Activated T-cell treated with anti-CD3 and anti-CD28 coated beads, Interleukin-2, amount 50 U/mL, for 48 hours (primary cell): ENCODE measurements at regions not wholly inside any gene's neighbourhood (a gene's known extent, or its start where the extent isn't known, plus 50 kb on each side); places are given as distances from the start of the nearest gene placed in this dataset.

ENCODE experiments used
- DNase-seq, 2 experiments: peaks; one replicate each; pipeline ENCODE4 v3.0.0-alpha.2; 2020

DNA sequence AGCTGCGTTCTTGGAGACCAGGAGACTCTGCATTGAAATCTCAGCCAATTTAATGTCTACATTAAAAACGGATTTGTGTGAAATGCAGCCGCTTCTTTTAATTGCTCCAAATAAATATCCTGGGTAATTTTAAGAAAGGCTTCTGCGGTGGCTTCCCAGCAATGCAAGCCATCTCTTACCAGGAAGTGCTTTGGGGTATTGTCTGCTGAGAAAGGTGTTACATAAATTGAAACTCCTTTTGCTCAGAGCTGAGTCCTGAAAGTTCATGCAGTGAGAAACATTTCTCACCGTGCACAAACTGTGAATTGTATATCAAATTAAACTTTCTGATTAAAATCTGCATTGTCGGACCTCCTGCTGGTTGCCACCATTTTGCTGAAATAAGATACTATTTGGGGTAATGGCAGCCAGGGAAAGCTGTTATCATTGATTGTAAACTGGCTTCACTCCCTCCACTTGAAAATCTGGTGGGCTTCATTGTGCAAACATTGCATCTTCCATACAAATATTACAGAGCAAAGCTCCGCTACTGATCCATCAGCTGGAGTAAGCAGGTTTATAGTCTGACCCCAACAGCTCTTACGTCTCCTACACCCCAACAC lies 59.5 kb downstream of the ZIC5 start:
- DNase-seq = no peak

DNA sequence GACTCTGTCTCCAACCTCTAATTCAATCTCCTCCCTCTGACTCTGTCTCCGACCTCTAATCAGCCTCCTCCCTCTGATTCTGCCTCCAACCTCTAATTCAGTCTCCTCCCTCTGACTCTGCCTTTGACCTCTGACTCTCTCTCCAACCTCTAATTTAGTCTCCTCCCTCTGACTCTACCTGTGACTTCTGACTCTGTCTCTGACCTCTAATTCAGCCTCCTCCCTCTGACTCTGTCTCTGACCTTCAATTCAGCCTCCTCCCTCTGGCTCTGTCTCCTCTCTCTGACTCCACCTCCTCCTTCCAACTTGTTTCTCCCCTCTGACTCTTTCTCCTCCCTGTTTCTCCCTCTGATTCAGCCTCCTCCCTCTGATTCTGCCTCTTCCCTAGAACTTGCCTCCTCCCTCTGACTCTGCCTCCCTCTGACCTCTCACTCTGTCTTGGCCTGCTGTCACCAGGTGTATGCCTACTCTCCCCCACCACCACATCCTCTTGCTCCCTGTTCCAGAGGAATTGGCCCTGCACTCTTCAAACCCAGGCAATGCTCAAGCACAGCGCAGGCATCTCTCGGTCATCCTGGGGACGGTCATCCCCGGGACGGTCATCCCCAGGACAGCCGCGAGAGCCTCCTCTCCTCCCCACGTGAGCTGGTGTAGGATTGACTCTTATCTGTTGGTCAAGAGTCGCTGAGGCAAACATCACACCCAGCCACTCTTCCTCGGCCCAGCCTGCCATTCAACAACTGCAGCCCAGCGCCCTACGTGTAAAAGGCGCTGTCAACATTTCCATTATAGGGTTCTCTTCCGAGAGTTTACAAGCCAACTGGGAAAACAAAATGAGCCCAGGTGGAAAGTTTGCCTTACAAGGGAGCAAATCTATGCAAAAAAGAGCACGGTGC lies 60.2 kb downstream of the ZIC5 start:
- no peak for DNase-seq

DNA sequence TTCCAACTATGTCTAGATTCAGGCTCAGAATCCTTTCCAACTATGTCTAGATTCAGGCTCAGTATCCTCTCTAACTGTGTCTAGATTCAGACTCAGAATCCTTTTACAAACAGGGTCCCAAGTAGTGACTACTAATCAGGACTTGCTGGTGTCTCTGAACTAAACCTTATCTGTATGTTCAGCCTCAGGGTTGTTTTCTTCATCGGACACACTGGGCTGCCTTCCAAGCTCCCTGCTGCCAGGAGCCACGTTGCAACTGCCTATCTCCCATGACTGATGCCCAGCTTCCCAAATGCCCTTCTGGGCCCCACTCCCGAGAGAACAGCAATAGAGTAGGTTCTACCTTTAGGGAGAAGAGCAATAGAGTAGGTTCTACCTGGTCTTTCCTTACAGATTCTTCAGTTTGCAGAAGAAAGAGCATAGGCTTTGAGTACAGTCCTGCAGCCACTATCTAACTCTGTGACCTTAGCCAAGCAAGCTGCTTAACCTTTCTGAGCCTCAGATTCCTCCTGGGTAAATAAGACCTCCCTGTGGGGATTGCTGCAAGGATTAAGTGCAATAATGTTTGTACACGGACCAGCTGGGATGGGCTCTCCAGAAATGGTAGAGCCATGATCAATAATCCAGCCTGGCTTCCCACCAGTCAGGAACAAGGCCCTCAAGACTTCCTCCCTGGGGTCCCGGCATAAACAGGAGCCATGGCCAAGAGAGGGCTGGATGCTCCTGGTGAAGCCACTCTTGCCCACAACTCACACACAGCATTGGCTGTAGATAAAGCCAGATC lies 61.5 kb downstream of the ZIC5 start:
- DNase-seq = no peak

DNA sequence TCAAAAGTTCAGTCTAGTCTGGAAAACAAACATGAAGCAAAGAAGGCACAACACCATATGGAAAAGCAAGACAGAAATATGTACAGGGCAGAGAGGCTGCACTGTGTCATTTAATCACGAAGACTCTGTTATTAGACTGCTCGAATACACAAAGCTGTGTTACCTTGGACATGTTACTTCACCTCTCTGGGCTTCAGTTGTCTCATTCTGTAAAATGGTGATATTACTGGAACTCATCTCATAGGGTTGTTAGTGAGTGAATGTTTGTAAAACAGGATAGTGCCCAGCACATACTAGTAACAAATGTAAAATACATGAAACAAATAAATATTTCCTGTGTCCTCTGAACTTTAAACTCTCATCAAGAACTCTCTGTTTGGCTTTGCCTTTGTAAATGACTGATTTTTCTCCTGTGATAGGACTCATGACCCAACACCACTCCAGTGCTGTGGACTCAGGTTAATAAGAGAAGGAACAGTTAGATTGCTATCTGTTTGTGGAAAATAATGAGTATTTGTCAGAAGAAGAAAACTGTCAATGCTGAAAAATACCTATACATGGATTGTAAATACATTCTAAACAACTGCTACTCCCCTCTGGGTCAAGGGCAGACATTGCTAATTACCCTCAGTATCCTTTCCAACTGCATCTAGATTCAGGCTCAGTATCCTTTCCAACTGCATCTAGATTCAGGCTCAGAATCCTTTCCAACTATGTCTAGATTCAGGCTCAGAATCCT lies 62.3 kb downstream of the ZIC5 start:
- no peak for DNase-seq

DNA sequence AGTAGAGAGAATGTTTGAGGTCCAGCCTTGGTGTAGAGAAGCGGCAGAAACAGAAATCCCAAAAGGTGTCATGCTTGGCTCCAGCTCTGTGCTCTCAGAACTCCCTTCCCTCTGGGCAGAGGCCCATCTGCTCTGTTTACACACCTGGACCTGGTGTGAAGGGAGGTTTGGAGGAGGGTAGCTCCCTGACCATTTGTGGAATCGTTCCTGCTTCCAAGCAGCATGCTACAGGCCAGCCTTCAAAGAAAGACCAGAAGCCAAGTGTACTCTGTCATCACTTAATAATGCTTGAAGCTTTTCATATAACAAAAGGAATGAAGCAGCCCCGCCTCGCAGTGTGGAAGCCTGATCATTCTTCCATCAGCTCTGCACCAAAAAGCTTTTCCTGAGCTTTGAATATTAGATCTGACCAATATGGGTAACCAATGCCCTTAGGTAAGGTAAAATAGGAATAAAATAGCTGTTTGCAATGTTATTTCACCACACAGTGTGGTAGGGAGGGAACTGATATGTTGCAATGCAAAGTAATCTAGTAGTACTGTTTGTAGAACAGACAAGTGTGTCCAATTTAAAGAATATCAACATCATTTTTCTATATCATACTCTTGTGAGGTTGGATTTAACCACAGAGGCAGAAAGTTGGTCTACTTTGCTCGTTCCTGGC lies 63.3 kb downstream of the ZIC5 start:
- DNase-seq = no peak

DNA sequence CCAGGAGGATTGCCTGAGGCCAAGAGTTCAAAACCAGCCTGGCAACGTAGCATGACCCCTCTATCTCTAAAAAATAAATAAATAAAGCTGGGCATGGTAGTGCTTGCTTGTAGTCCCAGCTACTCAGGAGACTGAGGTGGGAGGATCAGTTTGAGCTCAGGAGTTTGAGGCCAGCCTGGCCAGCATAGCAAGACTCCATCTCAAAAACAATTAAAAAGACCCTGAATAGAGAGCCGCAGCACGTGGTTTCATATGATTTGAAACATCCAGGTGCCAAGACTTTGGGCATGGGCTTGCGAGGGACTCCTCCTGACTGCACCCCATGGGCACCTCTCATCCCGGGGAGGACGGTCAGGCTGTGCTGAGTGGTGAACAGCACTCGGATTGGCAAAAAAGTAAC lies 63.9 kb downstream of the ZIC5 start:
- DNase-seq = no peak

DNA sequence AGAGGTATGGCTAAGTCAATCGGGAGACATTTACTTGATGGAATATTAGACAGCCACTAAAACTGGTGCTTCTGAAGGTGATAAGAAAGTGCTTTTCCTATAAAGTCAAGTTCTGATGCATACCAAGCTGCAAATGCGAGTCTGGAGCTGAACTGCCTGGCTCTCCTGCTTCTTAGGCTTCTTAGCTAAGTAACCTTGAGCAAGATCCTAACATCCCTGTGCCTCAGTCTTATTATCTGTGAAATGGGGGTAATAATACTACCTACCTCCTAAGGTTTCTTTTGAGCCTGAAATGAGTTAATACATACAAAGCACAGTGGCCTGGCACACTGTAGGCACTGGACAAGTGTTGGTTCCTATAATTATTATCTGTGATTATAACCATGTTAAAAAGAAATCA lies 64.5 kb downstream of the ZIC5 start:
- DNase-seq = no peak

DNA sequence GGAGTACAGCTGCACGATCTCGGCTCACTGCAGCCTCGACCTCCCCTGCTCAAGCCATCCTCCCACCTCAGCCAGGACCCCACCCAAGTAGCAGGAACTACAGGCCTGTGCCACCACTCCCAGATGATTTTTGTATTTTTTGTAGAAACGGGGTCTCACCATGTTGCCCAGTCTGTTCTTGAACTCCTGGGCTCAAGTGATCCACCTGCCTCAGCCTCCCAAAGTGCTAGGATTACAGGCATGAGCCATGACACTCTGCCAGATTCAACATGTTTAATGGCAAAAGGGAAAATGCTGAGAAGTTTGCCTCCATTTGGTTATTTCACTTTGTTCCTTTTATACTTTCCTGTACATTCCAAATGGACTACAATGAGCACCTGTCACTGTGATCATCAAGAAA lies 65.8 kb downstream of the ZIC5 start:
- DNase-seq = no peak

DNA sequence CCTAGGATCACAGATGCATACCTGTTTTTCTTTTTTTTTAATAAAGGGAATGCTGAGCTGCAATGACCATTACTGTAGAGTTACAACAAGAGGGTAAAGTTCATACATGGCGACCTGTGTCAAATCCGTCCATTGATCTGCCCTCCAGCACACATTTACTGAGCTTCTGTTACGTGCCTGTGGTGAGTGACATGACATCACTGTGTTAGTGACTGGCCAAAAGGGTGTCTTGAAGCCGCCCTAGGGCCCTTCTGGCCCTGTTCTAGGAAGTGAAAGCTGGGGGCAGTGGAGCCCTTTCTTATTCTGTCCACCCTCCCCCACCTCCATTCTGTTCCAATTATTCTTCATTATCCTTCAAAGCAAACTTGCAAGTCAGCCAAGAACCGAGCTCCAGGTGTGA lies 66.3 kb downstream of the ZIC5 start:
- no peak for DNase-seq

DNA sequence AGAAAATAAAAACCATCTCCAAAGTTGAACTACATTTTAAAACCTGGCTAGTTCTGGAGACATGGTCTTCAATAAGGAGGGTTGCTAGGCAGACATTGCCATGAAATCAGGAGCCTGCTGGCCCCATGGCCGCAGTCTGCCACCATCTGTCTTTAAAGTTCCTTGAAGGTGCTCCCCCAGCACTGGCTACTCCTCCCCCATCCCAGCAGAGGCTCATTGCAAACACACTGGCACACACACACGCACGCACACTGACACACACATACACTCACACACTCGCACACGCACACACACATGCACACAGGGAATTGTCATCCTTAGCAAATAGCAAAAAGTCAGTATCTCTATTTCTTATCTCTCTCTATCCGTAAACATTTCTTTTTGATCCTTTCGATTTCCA lies 68.4 kb downstream of the ZIC5 start:
- DNase-seq = no peak

DNA sequence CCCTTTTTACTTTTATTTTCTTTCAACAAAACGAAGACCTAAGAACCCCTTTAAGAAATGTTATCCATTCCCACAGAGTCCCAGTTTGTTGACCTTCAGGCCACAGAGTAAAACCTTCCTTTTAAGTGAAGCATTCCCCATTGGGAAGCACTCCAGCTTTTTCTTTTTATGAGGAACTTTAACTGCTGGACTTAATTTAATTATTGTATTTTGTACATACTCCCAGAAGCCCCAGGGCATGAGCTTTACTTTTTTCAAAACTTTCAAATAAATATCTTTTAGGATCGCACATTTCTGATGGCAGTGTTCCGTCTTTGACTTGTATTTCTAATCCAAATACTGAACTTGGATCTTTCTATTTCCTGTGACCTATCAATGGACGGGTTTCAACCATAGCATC lies 68.9 kb downstream of the ZIC5 start:
- DNase-seq = no peak

DNA sequence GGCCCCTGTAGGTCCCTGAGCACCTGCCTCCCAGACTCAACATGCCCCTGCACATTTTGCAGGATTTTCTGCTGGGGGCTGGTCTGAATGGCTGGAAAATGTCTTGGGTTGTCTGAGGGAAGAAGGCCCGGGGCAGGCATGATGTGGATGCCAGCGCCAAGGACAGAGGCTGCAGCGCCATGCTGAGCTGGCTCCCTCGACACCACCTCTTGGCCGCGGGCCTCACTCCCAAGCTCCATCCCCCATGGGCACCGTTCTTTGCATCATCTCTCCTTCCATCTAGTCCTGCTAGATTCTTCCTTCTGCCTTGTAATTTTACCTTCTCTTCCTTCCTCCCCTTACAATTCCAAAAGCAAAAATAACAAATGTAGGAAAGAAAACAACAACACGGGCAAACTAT lies 70.6 kb downstream of the ZIC5 start:
- no peak for DNase-seq

DNA sequence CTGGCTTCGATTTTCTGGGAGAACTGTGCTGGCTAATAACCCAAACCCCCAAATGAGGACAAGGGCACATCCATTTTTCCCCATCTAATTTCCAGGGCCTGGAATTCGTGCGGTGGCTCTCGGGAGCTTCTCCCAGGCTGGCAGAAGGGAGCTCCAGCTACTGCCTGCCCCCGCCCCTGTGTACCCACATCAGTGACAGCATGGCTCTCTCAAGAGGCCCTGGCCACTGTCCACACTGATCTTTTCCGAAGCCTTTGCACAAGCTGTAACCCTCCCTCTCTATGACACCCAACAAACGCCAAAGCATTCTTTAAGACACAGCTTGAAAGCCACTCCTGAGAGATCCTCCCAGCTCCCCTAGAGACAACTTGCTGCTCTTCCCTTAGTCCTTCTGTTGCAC lies 73.1 kb downstream of the ZIC5 start:
- no peak for DNase-seq

DNA sequence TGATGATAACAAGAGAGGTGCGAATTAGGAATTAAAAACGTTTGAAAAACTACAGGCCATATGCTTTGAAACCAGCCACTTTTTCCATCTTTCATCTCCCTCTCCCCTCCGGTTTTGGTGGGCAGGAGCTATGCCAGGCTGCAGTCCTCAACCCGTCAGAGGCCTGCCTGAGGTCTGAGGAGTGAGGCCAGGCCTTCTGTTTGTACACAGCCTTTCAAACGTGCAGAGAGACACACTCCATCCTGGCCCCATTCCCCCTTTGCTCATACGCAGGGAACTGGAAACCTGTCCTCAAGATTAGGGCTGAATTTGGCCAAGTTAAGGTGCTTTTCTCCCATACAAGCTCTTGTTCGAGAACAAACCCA lies 74.5 kb downstream of the ZIC5 start:
- DNase-seq = no peak

DNA sequence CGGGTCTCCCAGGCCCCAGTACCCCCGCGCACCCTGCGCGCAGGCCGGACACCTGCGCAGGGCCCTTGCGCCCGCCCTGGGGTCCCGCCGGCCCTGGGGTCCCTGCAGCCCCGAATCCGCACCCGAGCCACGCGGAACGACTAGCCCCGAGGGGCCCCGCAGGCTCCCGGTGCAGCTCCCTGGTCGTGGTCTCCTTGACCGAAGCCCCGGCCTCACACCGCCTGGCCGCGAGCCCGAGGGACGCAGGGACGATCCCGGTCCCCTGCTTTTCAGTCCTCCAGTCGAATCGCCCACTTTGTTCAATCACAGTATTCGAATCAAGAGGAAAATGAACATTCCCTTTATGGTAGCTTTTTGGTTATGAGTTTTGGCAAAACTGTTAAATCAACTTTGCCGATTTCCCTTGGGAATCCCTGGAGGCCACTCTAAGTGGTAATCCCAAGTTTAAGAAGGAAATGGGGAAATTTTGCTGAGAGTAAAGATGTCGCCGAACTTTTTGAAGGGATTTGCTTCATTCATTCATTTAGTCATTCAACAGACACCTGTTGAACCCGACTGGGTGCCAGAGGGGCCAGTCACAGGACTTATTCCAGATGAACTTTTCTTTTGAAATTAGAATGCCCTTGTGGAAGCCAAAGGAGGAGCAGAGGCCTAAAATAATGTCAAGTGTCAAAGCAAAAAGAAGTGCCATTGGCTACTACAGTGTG lies 75.0 kb downstream of the ZIC5 start:
- no peak for DNase-seq

DNA sequence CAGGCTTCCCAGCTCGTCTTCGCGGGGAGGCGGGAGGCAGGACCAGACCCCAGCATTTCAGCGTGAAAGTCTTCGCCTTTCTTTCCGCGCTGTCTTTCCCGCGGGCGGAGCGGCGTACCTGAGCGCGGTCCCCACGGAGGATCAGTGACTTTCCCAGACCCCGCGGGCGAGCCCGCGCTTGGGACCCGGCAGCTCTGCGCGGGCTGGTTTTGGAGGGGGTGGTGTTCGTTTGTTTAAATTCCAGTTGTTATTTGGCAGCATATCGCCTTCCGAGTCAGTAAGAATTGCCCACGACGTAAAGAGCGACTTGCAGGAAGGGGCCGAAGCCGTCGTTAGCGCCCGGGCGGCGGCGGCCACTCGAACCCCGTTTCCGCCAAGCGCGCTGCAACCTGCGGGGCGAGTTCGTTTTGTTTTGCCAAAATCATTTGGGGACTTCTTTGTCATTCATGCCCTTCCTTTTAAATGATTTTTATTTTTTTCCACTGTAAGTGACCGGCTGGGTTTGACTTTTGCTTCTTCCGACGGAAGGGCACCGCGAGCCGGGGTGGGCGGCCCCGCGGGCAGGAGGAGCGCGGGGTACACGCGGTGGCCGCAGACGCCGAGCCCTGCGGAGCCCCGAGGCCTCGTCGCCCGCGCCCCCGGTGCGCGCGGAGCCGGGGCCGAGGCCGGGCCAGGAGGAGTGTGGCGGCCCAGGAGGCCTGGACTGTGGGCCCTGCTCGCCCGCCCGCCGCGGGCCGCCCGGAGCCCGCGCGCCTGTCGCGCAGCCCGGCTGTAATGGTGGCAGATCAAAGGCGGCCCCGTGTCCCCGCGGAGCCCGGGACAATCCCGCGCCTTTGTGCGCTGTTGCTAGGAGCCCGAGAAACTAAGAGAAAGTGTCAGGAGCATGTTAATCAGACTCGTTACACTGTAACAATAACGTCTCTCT lies 75.9 kb downstream of the ZIC5 start:
- DNase-seq = peak in 1 of 2 experiments; percentile 33

DNA sequence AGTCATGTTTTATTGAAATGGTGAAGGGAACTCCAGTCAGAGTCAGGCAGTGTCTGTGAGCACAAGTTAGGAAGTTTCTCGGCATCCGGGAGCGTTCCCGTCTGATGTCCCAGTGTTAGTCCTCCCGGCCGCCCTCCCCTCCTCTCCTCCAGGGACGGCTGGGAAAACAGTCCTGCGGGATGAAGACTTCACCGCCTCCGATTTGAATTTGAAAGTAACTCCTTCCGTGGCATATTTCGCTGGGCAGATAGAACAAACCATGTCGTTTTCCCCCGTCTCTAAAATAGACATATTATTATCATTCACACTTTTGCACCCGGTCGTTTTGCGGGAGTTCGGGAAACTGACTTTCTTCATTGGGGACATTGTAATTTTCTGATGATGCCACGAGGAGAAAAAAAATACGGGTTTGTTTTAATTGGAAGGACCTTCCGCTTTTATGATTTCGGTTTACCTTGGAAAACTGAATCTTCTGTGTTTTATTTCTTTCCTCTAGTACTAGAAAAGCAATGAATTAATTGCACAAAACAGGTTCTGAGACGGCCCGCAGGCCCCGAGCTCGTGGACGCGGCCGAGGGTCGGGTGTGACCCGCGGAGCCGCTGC lies 76.6 kb downstream of the ZIC5 start:
- DNase-seq = no peak

DNA sequence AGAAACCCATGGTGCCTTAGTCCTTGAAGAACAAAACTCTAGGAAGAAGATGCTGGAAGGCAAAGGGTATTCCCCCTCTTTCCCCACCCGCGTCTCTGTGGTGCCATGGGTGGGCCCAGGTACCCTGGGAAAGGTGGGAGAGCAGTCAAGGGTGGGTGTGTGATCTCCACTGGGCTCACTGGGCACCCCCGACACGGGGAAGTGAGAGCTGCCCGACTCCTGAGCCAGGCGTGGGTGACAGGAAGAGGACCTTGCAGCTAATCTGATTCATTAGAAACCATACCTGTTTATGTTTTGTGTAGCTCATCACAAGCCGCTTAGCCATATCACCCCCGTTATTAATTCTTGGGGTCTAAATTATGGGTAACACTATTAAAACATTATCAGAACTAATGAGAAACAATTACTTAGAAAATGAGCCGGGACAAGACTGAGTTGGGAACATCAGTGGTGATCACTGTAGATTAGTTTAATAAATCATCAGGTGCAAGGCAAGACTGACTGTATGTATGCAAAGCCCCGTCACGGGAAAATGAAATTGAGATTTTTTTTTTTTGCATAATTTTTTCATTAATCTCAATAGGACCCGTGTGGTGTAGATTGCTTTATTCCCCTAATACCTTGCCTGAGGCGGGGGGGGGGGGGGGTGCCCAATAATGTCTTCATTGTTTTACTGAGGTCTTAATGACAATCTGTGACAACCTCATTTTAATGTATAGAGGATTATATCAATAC lies 77.3 kb downstream of the ZIC5 start:
- no peak for DNase-seq

DNA sequence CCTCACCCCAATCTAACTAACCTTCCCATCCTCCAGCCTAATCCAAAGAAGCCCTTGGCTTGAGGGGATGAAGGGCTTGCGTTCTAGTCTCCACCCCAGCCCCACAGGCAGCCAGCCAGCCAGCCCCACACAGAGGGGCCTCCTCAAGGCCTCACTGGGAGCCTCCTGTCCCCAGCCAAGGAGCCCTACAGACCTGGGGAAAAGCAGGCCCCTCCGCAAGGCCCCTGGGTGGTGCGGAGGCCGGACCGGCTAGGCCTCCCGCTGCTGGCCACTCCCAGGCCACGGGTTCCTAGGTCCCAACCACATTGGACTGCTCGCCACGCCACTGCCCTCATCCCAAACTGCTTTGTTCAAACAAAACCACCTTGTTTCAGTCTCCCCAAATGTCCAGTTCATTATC lies 78.0 kb downstream of the ZIC5 start:
- no peak for DNase-seq
